HepG2 (cell line): ENCODE measurements at regions not wholly inside any gene's neighbourhood (a gene's known extent, or its start where the extent isn't known, plus 50 kb on each side); places are given as distances from the start of the nearest gene placed in this dataset.

ENCODE experiments used
- ATAC-seq: fragments of 200-7000 bp; cut with Tn5 transposase; 3 replicates; pipeline ENCODE4 v1.9.1; 2020; ENCODE audit warnings: mild to moderate bottlenecking, moderate library complexity
- BruUV-seq: library from RNA; stranded (reverse); fragments of 400-500 nt; replicated peaks from 2 replicates; lab custom pipeline; 2021; lab: Mats Ljungman, UMichigan
- CTCF ChIA-PET: fragments of 300-600 bp; formaldehyde crosslinking; extraction: SDS; loops from one replicate; lab custom pipeline; 2021; ENCODE audit warnings: low total read pairs, inconsistent platforms, low intra/inter-chr PET ratio; lab: Yijun Ruan, JAX
- POLR2A ChIA-PET: fragments of 350-600 bp; sonication (Branson Sonifier 250); formaldehyde crosslinking; loops from one replicate; lab custom pipeline; 2020; ENCODE audit warnings: antibody characterized with exemption, inconsistent platforms; lab: Yijun Ruan, JAX
- DNase-seq: peaks from one replicate; pipeline ENCODE4 v3.0.0-alpha.2; 2015; ENCODE audit warnings: low spot score
- FAIRE-seq: peaks from 3 replicates; lab custom pipeline; 2011; peaks lifted over from hg19 to GRCh38; lab: Jason Lieb, UNC
- H2AFZ ChIP-seq: one replicate; pipeline ENCODE4 v1.6.1; 2011; ENCODE audit warnings: low read length, inconsistent platforms
- H3K27ac ChIP-seq: fragments of 300-600 bp; 3 replicates; pipeline ENCODE4 v1.8.0; 2011; ENCODE audit warnings: mixed run types, mild to moderate bottlenecking, mixed read lengths, low read length, inconsistent platforms; ENCODE audit not compliant: insufficient read depth; ENCODE audit errors: extremely low read length
- H3K27me3 ChIP-seq, 2 experiments: fragments of 200-600 bp in 1 of 2; 2 replicates in 1 of 2; 3 replicates in 1 of 2; pipeline versions ENCODE4 v1.6.0 to v1.8.0; 2011; ENCODE audit warnings: low read length in 2 of 2, mild to moderate bottlenecking in 2 of 2, moderate library complexity in 2 of 2, inconsistent platforms in 1 of 2; ENCODE audit not compliant: insufficient read depth in 2 of 2, control insufficient read depth in 1 of 2
- H3K36me3 ChIP-seq, 2 experiments: fragments of 200-600 bp in 1 of 2; replicated peaks in 1 of 2; 2 replicates in 1 of 2; 3 replicates in 1 of 2; pipeline versions ENCODE4 v1.5.1 to v1.8.0; 2011; ENCODE audit warnings: low read length in 2 of 2, inconsistent platforms in 1 of 2; ENCODE audit not compliant: insufficient read depth in 2 of 2, control insufficient read depth in 1 of 2
- H3K4me1 ChIP-seq: 2 replicates; pipeline ENCODE4 v1.5.1; 2012; ENCODE audit warnings: low read length, inconsistent platforms; ENCODE audit not compliant: insufficient read depth
- H3K4me2 ChIP-seq: 2 replicates; pipeline ENCODE4 v1.6.0; 2011; ENCODE audit warnings: low read depth, low read length, inconsistent platforms
- H3K4me3 ChIP-seq, 3 experiments: fragments of 200-600 bp in 1 of 3; sonication (generic), shearing (Covaris generic) in 1 of 3; replicated peaks in 1 of 3; 2 replicates each; pipeline ENCODE4 v1.5.1; 2011 to 2016; ENCODE audit warnings: low read length in 3 of 3, inconsistent platforms in 2 of 3, low read depth in 2 of 3, mild to moderate bottlenecking in 2 of 3, control low read depth in 1 of 3, mixed read lengths in 1 of 3; ENCODE audit not compliant: insufficient read depth in 1 of 3
- H3K79me2 ChIP-seq: one replicate; pipeline ENCODE4 v1.6.1; 2011; ENCODE audit warnings: low read length, inconsistent platforms; ENCODE audit not compliant: insufficient read depth
- H3K9ac ChIP-seq: 2 replicates; pipeline ENCODE4 v1.6.0; 2011; ENCODE audit warnings: mild to moderate bottlenecking, low read depth, low read length, inconsistent platforms; ENCODE audit not compliant: insufficient read depth
- H3K9me3 ChIP-seq: 2 replicates; pipeline ENCODE4 v1.5.1; 2012; ENCODE audit warnings: mild to moderate bottlenecking, low read length
- H4K20me1 ChIP-seq: 2 replicates; pipeline ENCODE4 v1.6.0; 2011; ENCODE audit warnings: inconsistent platforms, mild to moderate bottlenecking, low read length, moderate library complexity; ENCODE audit not compliant: insufficient read depth
- ERF ChIP-seq: IDR thresholded peaks from 2 replicates; pipeline ENCODE4 v1.6.1; 2018; ENCODE audit warnings: missing biosample characterization, missing genetic modification reagents
- GPN1 ChIP-seq: sonication (generic); formaldehyde crosslinking; IDR thresholded peaks from 2 replicates; pipeline ENCODE4 v1.5.1; 2020; ENCODE audit warnings: missing genetic modification reagents, borderline replicate concordance
- RBM39 ChIP-seq: fragments of 200-400 bp; formaldehyde crosslinking; IDR thresholded peaks from one replicate; pipeline ENCODE4 v1.6.1; 2018; ENCODE audit warnings: antibody characterized with exemption, mild to moderate bottlenecking, low read depth, low read length; ENCODE audit not compliant: poor library complexity, severe bottlenecking
- RFX3 ChIP-seq: IDR thresholded peaks from 2 replicates; pipeline ENCODE4 v1.6.1; 2016; ENCODE audit warnings: missing biosample characterization, missing genetic modification reagents
- RXRA ChIP-seq: sonication (generic); formaldehyde crosslinking; IDR thresholded peaks from 2 replicates; pipeline ENCODE4 v1.5.1; 2020; ENCODE audit warnings: missing genetic modification reagents
- YEATS2 ChIP-seq: sonication (generic); formaldehyde crosslinking; IDR thresholded peaks from 2 replicates; pipeline ENCODE4 v1.4.0; 2020; ENCODE audit warnings: missing genetic modification reagents, borderline replicate concordance
- ZBTB7A ChIP-seq: sonication (generic); formaldehyde crosslinking; IDR thresholded peaks from 2 replicates; pipeline ENCODE4 v1.8.0; 2022; ENCODE audit warnings: mild to moderate bottlenecking, missing genetic modification reagents
- ZFY ChIP-seq: sonication (generic); formaldehyde crosslinking; IDR thresholded peaks from 2 replicates; pipeline ENCODE4 v1.4.0; 2020; ENCODE audit warnings: missing genetic modification reagents
- ZNF235 ChIP-seq: sonication (generic); formaldehyde crosslinking; IDR thresholded peaks from 2 replicates; pipeline ENCODE4 v1.8.1; 2023; ENCODE audit warnings: mild to moderate bottlenecking, missing genetic modification reagents, borderline replicate concordance
- ZNF414 ChIP-seq: sonication (generic); formaldehyde crosslinking; IDR thresholded peaks from 2 replicates; pipeline ENCODE4 v1.5.0; 2020; ENCODE audit warnings: missing genetic modification reagents
- ZNF430 ChIP-seq: sonication (generic); formaldehyde crosslinking; IDR thresholded peaks from 2 replicates; pipeline ENCODE4 v1.9.0; 2021; ENCODE audit warnings: mild to moderate bottlenecking, missing genetic modification reagents
- ZNF703 ChIP-seq: sonication (generic); formaldehyde crosslinking; IDR thresholded peaks from 2 replicates; pipeline ENCODE4 v1.5.1; 2020; ENCODE audit warnings: missing genetic modification reagents, mild to moderate bottlenecking, moderate library complexity, borderline replicate concordance
- ZNF720 ChIP-seq: sonication (generic); formaldehyde crosslinking; IDR thresholded peaks from 2 replicates; pipeline ENCODE4 v1.4.0; 2020; ENCODE audit warnings: missing genetic modification reagents
- ZNF773 ChIP-seq: sonication (generic); formaldehyde crosslinking; IDR thresholded peaks from 2 replicates; pipeline ENCODE4 v1.4.0; 2020; ENCODE audit warnings: missing genetic modification reagents, borderline replicate concordance
- ZNF878 ChIP-seq: sonication (generic); formaldehyde crosslinking; IDR thresholded peaks from 2 replicates; pipeline ENCODE4 v1.8.1; 2023; ENCODE audit warnings: mild to moderate bottlenecking, missing genetic modification reagents, moderate library complexity
- WGBS: methylation state at CpG from one replicate; pipeline ENCODE4 v1.1.6; 2017; ENCODE audit warnings: low lambda C conversion rate; 5-methylcytosine and 5-hydroxymethylcytosine counted together
- in situ Hi-C: cut with HindIII; loops from 2 replicates; pipeline ENCODE4 v1.10.0; 2017; ENCODE audit warnings: low pct_unique_long_range_greater_than_20kb; ENCODE audit not compliant: extremely low pct_ligation_motif_present
- intact Hi-C: fragments of 100-400 bp; cut with micrococcal nuclease; formaldehyde crosslinking; loops from one replicate; pipeline ENCODE4 v1.10.0; 2022; ENCODE audit not compliant: unreplicated experiment
- TF ChIP-seq, protein P1 (sequence below): sonication (generic); formaldehyde crosslinking; IDR thresholded peaks from 2 replicates; pipeline ENCODE4 v1.5.0; 2020; ENCODE audit warnings: mild to moderate bottlenecking, missing genetic modification reagents, borderline replicate concordance

DNA sequence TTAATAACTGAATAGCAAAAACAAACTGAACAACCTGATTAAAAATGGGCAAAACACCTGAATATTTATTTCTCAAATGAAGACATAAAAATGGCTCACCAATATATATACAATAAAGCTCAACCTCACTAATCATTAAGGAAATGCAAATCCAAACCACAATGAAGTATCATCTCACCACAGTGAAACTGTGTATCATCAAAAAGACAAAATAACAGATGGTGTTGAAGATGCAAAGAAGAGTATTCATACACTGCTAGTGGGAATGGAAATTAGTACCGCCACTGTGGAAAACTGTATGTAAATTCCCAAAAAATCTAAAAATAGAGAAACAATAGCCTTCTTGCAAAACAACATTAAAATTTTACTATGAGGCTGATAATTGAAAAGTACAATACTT, 1660.1 kb upstream of the B3GALT2 start:
- CTCF ChIA-PET, result no interaction called here
- Histone ChIP-seq H3K4me3 (no peak overlapping the region), H3K27ac (no peak overlapping the region), H3K4me2 (no peak overlapping the region), H3K79me2 (no peaks in the 10 kb centered on the region), H3K4me1 (no peaks in the 10 kb centered on the region), H3K27me3 (no peaks in the 10 kb centered on the region), H2AFZ (no peak overlapping the region), H3K9ac (no peak overlapping the region), H3K9me3 (no peaks in the 10 kb centered on the region), H3K36me3 (no peaks in the 10 kb centered on the region), H4K20me1 (no peaks in the 10 kb centered on the region)
- TF ChIP-seq, protein P1, sequence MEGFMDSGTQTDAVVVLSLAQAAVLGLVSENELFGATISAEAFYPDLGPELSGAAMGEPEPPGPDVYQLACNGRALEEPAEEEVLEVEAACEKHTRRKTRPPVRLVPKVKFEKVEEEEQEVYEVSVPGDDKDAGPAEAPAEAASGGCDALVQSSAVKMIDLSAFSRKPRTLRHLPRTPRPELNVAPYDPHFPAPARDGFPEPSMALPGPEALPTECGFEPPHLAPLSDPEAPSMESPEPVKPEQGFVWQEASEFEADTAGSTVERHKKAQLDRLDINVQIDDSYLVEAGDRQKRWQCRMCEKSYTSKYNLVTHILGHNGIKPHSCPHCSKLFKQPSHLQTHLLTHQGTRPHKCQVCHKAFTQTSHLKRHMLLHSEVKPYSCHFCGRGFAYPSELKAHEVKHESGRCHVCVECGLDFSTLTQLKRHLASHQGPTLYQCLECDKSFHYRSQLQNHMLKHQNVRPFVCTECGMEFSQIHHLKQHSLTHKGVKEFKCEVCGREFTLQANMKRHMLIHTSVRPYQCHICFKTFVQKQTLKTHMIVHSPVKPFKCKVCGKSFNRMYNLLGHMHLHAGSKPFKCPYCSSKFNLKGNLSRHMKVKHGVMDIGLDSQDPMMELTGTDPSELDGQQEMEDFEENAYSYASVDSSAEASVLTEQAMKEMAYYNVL (CRISPR knock-in tag), result no peak
- no peak for TF ChIP-seq ZBTB7A (CRISPR knock-in tag)
- no peak for TF ChIP-seq ZNF878 (CRISPR knock-in tag)
- TF ChIP-seq ZNF235 (CRISPR knock-in tag), result no peak
- no peak for TF ChIP-seq YEATS2 (CRISPR knock-in tag)
- no peak for TF ChIP-seq ZFY (CRISPR knock-in tag)
- no peak for TF ChIP-seq ZNF720 (CRISPR knock-in tag)
- TF ChIP-seq ZNF773 (CRISPR knock-in tag), result no peak
- no peak for TF ChIP-seq ZNF414 (CRISPR knock-in tag)
- TF ChIP-seq GPN1 (CRISPR knock-in tag), result no peak
- TF ChIP-seq RBM39, result no peak
- no peak for TF ChIP-seq RXRA
- TF ChIP-seq ZNF703, result no peak
- no peak for TF ChIP-seq ZNF430 (CRISPR knock-in tag)
- no peak for TF ChIP-seq ERF (CRISPR knock-in tag)
- no peak for TF ChIP-seq RFX3
- POLR2A ChIA-PET, result no interaction called here
- intact Hi-C loops, result no loop called here
- no TSS peak for BruUV-seq
- WGBS, result 38% methylated on average over 1 of the region's 1 CpG
- DNase-seq, result no peak
- no peak for ATAC-seq
- no peak for FAIRE-seq
- in situ Hi-C loops, result no loop called here
